ENCODE measurements at regions not wholly inside any gene's neighbourhood (a gene's known extent, or its start where the extent isn't known, plus 50 kb on each side); places are given as distances from the start of the nearest gene placed in this dataset.

DNA sequence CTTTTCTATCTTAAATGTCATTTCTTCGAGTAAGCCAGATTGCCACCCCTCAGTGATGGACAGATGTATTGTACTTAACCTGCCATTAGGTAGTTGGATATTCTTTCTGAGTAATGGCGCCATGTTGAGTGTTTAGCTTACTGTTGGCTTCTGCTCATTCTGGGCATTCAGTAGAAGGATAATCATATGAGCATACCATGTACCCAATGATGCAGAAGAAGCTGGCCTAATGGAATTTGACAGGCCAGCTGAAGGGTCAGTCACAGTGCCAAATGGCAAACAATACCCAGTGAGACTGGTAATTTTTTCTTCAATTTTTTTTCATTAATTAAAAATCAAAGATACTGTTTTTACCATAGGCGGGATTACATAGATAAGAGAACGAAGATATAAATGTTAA, 1010.8 kb upstream of the EYS start:
- H3K36me3 ChIP-seq (ENCODE audit: control insufficient read depth in 2 of 2, insufficient read depth in 1 of 2, low read length in 2 of 2): no peaks in the 10 kb centered on the region
- POLR2A ChIA-PET: no interaction called here
- no peak overlapping the region for H3K4me3 ChIP-seq (ENCODE audit: low read depth, low read length)
- no peak for TF ChIP-seq ZFP41 (tag by site-specific recombination; IDR thresholded peaks at IDR 0.05; ENCODE audit: borderline replicate concordance)
- TF ChIP-seq, protein P1, sequence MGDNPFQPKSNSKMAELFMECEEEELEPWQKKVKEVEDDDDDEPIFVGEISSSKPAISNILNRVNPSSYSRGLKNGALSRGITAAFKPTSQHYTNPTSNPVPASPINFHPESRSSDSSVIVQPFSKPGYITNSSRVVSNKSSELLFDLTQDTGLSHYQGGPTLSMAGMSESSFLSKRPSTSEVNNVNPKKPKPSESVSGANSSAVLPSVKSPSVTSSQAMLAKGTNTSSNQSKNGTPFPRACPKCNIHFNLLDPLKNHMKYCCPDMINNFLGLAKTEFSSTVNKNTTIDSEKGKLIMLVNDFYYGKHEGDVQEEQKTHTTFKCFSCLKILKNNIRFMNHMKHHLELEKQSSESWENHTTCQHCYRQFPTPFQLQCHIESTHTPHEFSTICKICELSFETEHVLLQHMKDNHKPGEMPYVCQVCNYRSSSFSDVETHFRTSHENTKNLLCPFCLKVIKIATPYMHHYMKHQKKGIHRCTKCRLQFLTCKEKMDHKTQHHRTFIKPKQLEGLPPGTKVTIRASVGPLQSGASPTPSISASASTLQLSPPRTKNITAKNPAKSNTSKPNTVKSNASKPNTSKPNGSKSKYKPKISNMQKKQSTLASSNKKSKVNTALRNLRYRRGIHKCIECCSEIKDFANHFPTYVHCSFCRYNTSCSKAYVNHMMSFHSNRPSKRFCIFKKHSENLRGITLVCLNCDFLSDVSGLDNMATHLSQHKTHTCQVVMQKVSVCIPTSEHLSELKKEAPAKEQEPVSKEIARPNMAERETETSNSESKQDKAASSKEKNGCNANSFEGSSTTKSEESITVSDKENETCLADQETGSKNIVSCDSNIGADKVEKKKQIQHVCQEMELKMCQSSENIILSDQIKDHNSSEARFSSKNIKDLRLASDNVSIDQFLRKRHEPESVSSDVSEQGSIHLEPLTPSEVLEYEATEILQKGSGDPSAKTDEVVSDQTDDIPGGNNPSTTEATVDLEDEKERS (tag by site-specific recombination; IDR thresholded peaks at IDR 0.05): no peak
- TF ChIP-seq ZNF626 (tag by site-specific recombination; IDR thresholded peaks at IDR 0.05): no peak
- no peak for TF ChIP-seq ZNF549 (tag by site-specific recombination; IDR thresholded peaks at IDR 0.05)
- TF ChIP-seq ZNF433 (tag by site-specific recombination; IDR thresholded peaks at IDR 0.05; ENCODE audit: low read depth): no peak
- TF ChIP-seq, protein P2, sequence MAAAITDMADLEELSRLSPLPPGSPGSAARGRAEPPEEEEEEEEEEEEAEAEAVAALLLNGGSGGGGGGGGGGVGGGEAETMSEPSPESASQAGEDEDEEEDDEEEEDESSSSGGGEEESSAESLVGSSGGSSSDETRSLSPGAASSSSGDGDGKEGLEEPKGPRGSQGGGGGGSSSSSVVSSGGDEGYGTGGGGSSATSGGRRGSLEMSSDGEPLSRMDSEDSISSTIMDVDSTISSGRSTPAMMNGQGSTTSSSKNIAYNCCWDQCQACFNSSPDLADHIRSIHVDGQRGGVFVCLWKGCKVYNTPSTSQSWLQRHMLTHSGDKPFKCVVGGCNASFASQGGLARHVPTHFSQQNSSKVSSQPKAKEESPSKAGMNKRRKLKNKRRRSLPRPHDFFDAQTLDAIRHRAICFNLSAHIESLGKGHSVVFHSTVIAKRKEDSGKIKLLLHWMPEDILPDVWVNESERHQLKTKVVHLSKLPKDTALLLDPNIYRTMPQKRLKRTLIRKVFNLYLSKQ (tag by site-specific recombination; IDR thresholded peaks at IDR 0.05; ENCODE audit: borderline replicate concordance): no peak
- no peak for TF ChIP-seq ZBTB49 (tag by site-specific recombination; IDR thresholded peaks at IDR 0.05; ENCODE audit: low read depth)
- H3K9me3 ChIP-seq (ENCODE audit: control insufficient read depth, insufficient read depth, low read depth, low read length): no peaks in the 10 kb centered on the region
- CTCF ChIA-PET: no interaction called here
- H3K27ac ChIP-seq (ENCODE audit: extremely low read depth, low read depth, low read length): no peak overlapping the region
- H3K4me1 ChIP-seq (ENCODE audit: control insufficient read depth, insufficient read depth, low read length): no peaks in the 10 kb centered on the region

DNA sequence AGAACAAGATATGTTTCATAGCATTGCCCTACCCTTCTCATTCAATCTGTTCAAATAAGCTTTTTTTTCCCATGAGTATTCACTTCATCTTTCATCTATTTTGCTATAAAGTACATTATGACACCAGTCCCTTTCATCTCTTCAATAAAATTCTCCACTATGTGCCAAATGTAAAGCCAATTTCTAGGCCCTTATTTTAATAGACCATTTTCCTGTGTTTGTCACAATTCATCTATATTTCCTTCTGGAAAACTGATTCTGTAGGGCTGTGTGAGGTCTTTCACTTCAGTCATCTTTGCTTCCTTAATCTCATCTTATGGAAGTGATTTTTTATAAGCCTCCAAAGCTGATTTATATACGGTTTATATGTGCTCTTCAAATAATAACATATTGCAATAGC, 992.4 kb upstream of the EYS start:
- POLR2A ChIA-PET: no interaction called here
- TF ChIP-seq ZNF76 (tag by site-specific recombination; IDR thresholded peaks at IDR 0.05; ENCODE audit: borderline replicate concordance, low read depth) (no peak), ZNF449 (tag by site-specific recombination; IDR thresholded peaks at IDR 0.05) (no peak), ZNF792 (tag by site-specific recombination; IDR thresholded peaks at IDR 0.05) (no peak), ZNF423 (tag by site-specific recombination; IDR thresholded peaks at IDR 0.05) (no peak), INSM2 (tag by site-specific recombination; IDR thresholded peaks at IDR 0.05) (no peak), WT1 (tag by site-specific recombination; IDR thresholded peaks at IDR 0.05) (no peak), ZNF324 (tag by site-specific recombination; IDR thresholded peaks at IDR 0.05) (no peak), ZNF510 (tag by site-specific recombination; IDR thresholded peaks at IDR 0.05; ENCODE audit: insufficient replicate concordance) (no peak), ZNF645 (tag by site-specific recombination; IDR thresholded peaks at IDR 0.05) (no peak), ZNF544 (tag by site-specific recombination; IDR thresholded peaks at IDR 0.05) (no peak), ZNF621 (tag by site-specific recombination; IDR thresholded peaks at IDR 0.05) (no peak), ZNF16 (tag by site-specific recombination; IDR thresholded peaks at IDR 0.05; ENCODE audit: low read depth) (no peak), ZNF292 (tag by site-specific recombination; IDR thresholded peaks at IDR 0.05; ENCODE audit: borderline replicate concordance, low read depth) (no peak), KLF16 (tag by site-specific recombination; IDR thresholded peaks at IDR 0.05) (no peak)

More for the DNA sequence above, 992.4 kb upstream of the EYS start:
- CTCF ChIA-PET: no interaction called here
- Histone ChIP-seq H3K36me3 (ENCODE audit: control insufficient read depth in 2 of 2, insufficient read depth in 1 of 2, low read length in 2 of 2) (no peaks in the 10 kb centered on the region), H3K9me3 (ENCODE audit: control insufficient read depth, insufficient read depth, low read depth, low read length) (no peaks in the 10 kb centered on the region), H3K4me1 (ENCODE audit: control insufficient read depth, insufficient read depth, low read length) (no peaks in the 10 kb centered on the region), H3K27ac (ENCODE audit: extremely low read depth, low read depth, low read length) (no peak overlapping the region), H3K4me3 (ENCODE audit: low read depth, low read length) (no peak overlapping the region)

Data from HEK293 (cell line).